ENCODE measurements at regions not wholly inside any gene's neighbourhood (a gene's known extent, or its start where the extent isn't known, plus 50 kb on each side); places are given as distances from the start of the nearest gene placed in this dataset.

DNA sequence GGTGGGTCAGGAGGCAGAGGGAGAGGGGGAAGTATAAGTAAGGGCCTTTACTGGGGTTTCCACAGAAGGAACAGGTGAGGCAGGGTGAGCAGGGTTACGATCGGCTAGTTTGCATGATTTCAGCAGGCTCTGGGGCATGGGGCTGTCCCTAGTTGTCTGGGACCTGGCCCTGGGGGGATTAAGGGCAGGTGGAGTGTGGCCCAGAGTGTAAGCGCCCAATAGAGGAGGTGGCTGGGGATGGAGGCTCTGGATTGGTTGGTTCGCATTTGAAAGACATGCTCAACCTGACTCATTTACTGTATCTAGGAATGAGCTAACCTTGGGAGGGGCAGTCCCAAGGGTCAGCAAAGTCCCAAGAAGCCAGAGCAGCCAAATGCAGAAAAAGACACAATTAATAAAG is 230.3 kb downstream of the MAP2K4 start:
- Histone ChIP-seq H3K36me3 (no peaks in the 10 kb centered on the region), H3K4me3 (no peak overlapping the region), H3K27me3 (ENCODE audit: low read depth) (no peaks in the 10 kb centered on the region), H3K27ac (replicated peaks) (no peak overlapping the region), H3K4me1 (peaks cover 19% of the 10 kb centered on the region), H3K9me3 (replicated peaks) (no peaks in the 10 kb centered on the region)
- DNase-seq, result no peak
- TF ChIP-seq, protein P1, sequence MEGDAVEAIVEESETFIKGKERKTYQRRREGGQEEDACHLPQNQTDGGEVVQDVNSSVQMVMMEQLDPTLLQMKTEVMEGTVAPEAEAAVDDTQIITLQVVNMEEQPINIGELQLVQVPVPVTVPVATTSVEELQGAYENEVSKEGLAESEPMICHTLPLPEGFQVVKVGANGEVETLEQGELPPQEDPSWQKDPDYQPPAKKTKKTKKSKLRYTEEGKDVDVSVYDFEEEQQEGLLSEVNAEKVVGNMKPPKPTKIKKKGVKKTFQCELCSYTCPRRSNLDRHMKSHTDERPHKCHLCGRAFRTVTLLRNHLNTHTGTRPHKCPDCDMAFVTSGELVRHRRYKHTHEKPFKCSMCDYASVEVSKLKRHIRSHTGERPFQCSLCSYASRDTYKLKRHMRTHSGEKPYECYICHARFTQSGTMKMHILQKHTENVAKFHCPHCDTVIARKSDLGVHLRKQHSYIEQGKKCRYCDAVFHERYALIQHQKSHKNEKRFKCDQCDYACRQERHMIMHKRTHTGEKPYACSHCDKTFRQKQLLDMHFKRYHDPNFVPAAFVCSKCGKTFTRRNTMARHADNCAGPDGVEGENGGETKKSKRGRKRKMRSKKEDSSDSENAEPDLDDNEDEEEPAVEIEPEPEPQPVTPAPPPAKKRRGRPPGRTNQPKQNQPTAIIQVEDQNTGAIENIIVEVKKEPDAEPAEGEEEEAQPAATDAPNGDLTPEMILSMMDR (IDR thresholded peaks at IDR 0.05; ENCODE audit: borderline replicate concordance), result no peak
- intact Hi-C loops (cut with micrococcal nuclease), result loop anchor here (10.0 kb wide), 1 partner anchor 414 kb away; the partner anchor contains the start of gene MYOCD

DNA sequence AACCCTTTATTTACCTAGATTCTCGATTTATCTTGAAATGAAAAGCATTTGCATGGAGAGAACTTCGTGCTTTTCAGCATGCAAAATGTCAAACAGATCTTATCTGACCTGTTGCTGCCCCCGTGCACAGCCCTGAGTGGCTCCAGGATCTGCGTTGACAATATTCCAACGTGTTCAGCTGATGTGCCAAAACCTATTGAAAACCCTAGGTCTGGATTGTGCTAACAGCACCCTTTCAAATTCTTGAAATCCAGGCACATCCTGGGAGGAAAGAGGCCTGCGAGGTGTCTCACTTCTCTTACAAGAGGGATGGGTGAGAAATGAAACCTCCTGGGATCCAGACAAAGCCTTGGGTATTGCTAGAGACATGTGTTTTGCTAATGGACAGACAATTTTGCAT is 231.8 kb downstream of the MAP2K4 start:
- TF ChIP-seq, protein P1 (IDR thresholded peaks at IDR 0.05; ENCODE audit: borderline replicate concordance), result no peak
- H3K4me1 ChIP-seq, result peaks cover 29% of the 10 kb centered on the region
- no peaks in the 10 kb centered on the region for H3K9me3 ChIP-seq (replicated peaks)
- H3K36me3 ChIP-seq, result no peaks in the 10 kb centered on the region
- H3K27me3 ChIP-seq (ENCODE audit: low read depth), result no peaks in the 10 kb centered on the region
- no peak overlapping the region for H3K4me3 ChIP-seq
- no peak for DNase-seq
- H3K27ac ChIP-seq (replicated peaks), result peak overlapping the region; percentile 33
- intact Hi-C loops (cut with micrococcal nuclease), result loop anchor here (10.0 kb wide), 1 partner anchor 412 kb away; the partner anchor contains the start of gene MYOCD

DNA sequence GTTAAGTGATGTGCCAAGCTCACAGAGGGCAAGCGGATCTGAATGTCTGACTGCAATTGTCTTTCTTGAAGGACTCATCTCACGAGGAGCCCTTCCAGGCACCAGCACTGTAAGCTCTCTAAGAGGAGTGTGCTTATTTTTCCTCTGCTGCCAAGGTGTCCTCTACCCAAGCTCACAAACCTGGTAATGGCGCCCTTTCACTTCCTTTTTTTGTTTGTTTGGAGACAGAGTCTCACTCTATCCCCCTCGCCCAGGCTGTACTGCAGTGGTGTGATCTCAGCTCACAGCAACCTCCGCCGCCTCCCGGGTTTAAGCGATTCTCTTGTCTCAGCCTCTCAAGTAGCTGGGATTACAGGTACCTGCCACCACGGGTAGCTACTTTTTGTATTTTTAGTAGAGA is 233.8 kb downstream of the MAP2K4 start:
- Histone ChIP-seq H3K27me3 (ENCODE audit: low read depth) (no peaks in the 10 kb centered on the region), H3K9me3 (replicated peaks) (no peaks in the 10 kb centered on the region), H3K36me3 (no peaks in the 10 kb centered on the region), H3K4me3 (no peak overlapping the region), H3K4me1 (peaks cover 29% of the 10 kb centered on the region), H3K27ac (replicated peaks) (no peak overlapping the region)
- TF ChIP-seq, protein P1 (IDR thresholded peaks at IDR 0.05; ENCODE audit: borderline replicate concordance), result no peak
- intact Hi-C loops (cut with micrococcal nuclease), result loop anchor here (10.0 kb wide), 1 partner anchor 410 kb away; the partner anchor contains the start of gene MYOCD
- DNase-seq, result no peak

DNA sequence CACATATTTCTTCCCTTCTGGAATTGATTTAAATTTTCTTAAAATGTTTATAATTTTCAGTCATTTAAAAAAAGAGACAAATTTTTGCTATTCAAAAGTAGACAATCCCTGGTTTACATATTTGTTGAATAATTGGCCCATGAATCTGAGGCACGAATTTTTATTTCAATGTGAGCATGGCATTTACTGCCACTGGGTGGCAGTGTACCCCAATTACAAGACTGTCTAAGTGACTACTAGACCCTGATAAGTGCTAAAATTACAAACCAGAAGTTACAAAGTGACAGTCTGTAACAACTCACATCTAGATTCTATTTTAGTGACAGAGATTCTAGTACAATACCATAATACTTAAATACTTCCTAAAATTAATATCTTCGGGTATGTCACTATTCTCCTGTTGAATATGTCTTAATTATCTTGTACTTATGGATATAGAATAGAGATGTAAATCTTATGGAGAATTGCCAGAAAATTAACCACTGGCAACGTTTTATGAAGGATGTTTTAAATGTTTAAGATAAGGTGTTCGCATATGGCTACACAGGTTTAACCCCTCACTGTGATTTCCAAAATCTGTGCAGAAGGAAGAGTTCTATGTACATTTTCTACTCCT is 235.8 kb downstream of the MAP2K4 start:
- H3K4me1 ChIP-seq, result peaks cover 29% of the 10 kb centered on the region
- no peak for DNase-seq
- intact Hi-C loops (cut with micrococcal nuclease), result loop anchor here (10.0 kb wide), 1 partner anchor 408 kb away; the partner anchor contains the start of gene MYOCD
- no peak overlapping the region for H3K27ac ChIP-seq (replicated peaks)
- no peaks in the 10 kb centered on the region for H3K27me3 ChIP-seq (ENCODE audit: low read depth)
- H3K36me3 ChIP-seq, result no peaks in the 10 kb centered on the region
- TF ChIP-seq, protein P1 (IDR thresholded peaks at IDR 0.05; ENCODE audit: borderline replicate concordance), result peak; percentile 81
- no peak overlapping the region for H3K4me3 ChIP-seq
- no peaks in the 10 kb centered on the region for H3K9me3 ChIP-seq (replicated peaks)

DNA sequence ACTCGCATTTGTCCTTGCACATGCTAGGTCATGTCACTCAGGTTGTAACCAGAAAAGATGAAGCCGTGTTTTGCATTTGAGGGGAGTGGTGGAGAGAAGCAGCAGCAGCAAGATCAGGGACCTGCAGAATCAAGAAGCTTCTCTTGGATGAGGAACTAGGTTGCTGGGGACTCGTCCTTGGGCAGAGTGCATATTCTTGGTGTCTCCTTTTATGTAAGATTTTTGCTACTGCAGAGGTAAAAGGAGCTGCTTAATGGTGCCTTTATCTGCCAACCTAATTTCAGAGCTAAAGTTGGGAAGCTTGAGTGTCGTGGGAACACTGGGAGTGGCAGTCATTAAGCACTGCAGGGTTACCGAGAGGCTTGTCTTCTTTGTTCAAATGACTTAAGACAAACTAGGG is 236.5 kb downstream of the MAP2K4 start:
- H3K4me3 ChIP-seq, result no peak overlapping the region
- no peaks in the 10 kb centered on the region for H3K27me3 ChIP-seq (ENCODE audit: low read depth)
- DNase-seq, result no peak
- H3K36me3 ChIP-seq, result no peaks in the 10 kb centered on the region
- intact Hi-C loops (cut with micrococcal nuclease), result loop anchor here (10.0 kb wide), 1 partner anchor 408 kb away; the partner anchor contains the start of gene MYOCD
- H3K27ac ChIP-seq (replicated peaks), result no peak overlapping the region
- TF ChIP-seq, protein P1 (IDR thresholded peaks at IDR 0.05; ENCODE audit: borderline replicate concordance), result no peak
- no peaks in the 10 kb centered on the region for H3K9me3 ChIP-seq (replicated peaks)
- peaks cover 22% of the 10 kb centered on the region for H3K4me1 ChIP-seq

Data from left ventricle myocardium inferior (tissue), 1 donor.